HCT116 (cell line): ENCODE measurements at regions not wholly inside any gene's neighbourhood (a gene's known extent, or its start where the extent isn't known, plus 50 kb on each side); places are given as distances from the start of the nearest gene placed in this dataset.

Source experiments
- ATAC-seq: fragments of 200-7000 bp; cut with Tn5 transposase; 2 replicates; pipeline ENCODE4 v1.9.1; 2020; ENCODE audit warnings: mild to moderate bottlenecking, moderate library complexity
- BruUV-seq: library from RNA; stranded (reverse); fragments of 400-500 nt; replicated peaks from 2 replicates; lab custom pipeline; 2021; lab: Mats Ljungman, UMichigan
- CTCF ChIA-PET: fragments of 300-600 bp; sonication (Branson Sonifier 250); formaldehyde crosslinking; loops from one replicate; lab custom pipeline; 2021; ENCODE audit warnings: antibody characterized with exemption; lab: Charles Lee
- POLR2A ChIA-PET: fragments of 300-600, 350-600 bp; sonication (Branson Sonifier 250); formaldehyde crosslinking; loops from one replicate; lab custom pipeline; 2021; ENCODE audit warnings: antibody characterized with exemption; lab: Charles Lee
- RAD21 ChIA-PET, 2 experiments: fragments of 300-600 bp; sonication (Branson Sonifier 250); formaldehyde crosslinking; loops; one replicate each; lab custom pipeline; 2023; ENCODE audit warnings: low total read pairs in 2 of 2; ENCODE audit not compliant: uncharacterized antibody in 2 of 2, unreplicated experiment in 2 of 2, low non-redundant PET in 1 of 2; lab: Charles Lee
- DNase-seq: peaks from one replicate; pipeline ENCODE4 v3.0.0-alpha.2; 2010; ENCODE audit warnings: low read depth, low spot score
- H2AFZ ChIP-seq: fragments of 200-600 bp; shearing (Covaris generic), sonication (generic); 2 replicates; pipeline ENCODE4 v1.6.1; 2017; ENCODE audit warnings: low read depth, mixed run types, mixed read lengths, antibody characterized with exemption, low read length; ENCODE audit not compliant: poor library complexity, severe bottlenecking
- H3K27ac ChIP-seq: 2 replicates; pipeline ENCODE4 v1.5.1; 2012; ENCODE audit warnings: low read depth, low read length
- H3K27me3 ChIP-seq: fragments of 200-600 bp; sonication (generic); 2 replicates; pipeline ENCODE4 v1.6.1; 2016; ENCODE audit warnings: mixed run types, low read length, mixed read lengths; ENCODE audit not compliant: insufficient read depth
- H3K36me3 ChIP-seq, 2 experiments: fragments of 200-500 bp in 1 of 2; fragments of 200-600 bp in 1 of 2; sonication (Bioruptor generic) in 1 of 2; sonication (generic) in 1 of 2; 2 replicates each; pipeline versions ENCODE4 v1.5.1 to v1.6.1; 2014 to 2016; ENCODE audit warnings: low read length in 2 of 2, inconsistent platforms in 1 of 2, mixed read lengths in 1 of 2, mixed run types in 1 of 2; ENCODE audit not compliant: insufficient read depth in 2 of 2, control insufficient read depth in 1 of 2
- H3K4me1 ChIP-seq, 2 experiments: fragments of 200-600 bp in 1 of 2; sonication (generic) in 1 of 2; 2 replicates each; pipeline versions ENCODE4 v1.5.1 to v1.6.1; 2012 to 2017; ENCODE audit warnings: low read length in 2 of 2, inconsistent platforms in 1 of 2, mild to moderate bottlenecking in 1 of 2, mixed read lengths in 1 of 2, mixed run types in 1 of 2, moderate library complexity in 1 of 2; ENCODE audit not compliant: insufficient read depth in 2 of 2, control insufficient read depth in 1 of 2
- H3K4me2 ChIP-seq: fragments of 200-600 bp; sonication (generic); 2 replicates; pipeline ENCODE4 v1.6.1; 2017; ENCODE audit warnings: mixed run types, low read length, mixed read lengths
- H3K4me3 ChIP-seq, 2 experiments: fragments of 200-600 bp in 1 of 2; sonication (generic) in 1 of 2; replicated peaks in 1 of 2; 2 replicates each; pipeline ENCODE4 v1.5.1; 2011 to 2016; ENCODE audit warnings: low read length in 2 of 2, control low read depth in 1 of 2, low read depth in 1 of 2, mild to moderate bottlenecking in 1 of 2, mixed read lengths in 1 of 2, mixed run types in 1 of 2
- H3K79me2 ChIP-seq: fragments of 200-600 bp; sonication (generic); 2 replicates; pipeline ENCODE4 v1.6.1; 2017; ENCODE audit warnings: mild to moderate bottlenecking, mixed run types, low read length, moderate library complexity, mixed read lengths; ENCODE audit not compliant: insufficient read depth
- H3K9ac ChIP-seq: fragments of 200-600 bp; sonication (generic); 2 replicates; pipeline ENCODE4 v1.6.1; 2016; ENCODE audit warnings: low read length, mixed read lengths
- H3K9me2 ChIP-seq: fragments of 200-600 bp; sonication (generic), shearing (Covaris generic); 2 replicates; pipeline ENCODE4 v1.6.1; 2017; ENCODE audit warnings: mixed run types, mild to moderate bottlenecking, moderate library complexity; ENCODE audit not compliant: insufficient read depth
- H3K9me3 ChIP-seq, 2 experiments: fragments of 200-500 bp in 1 of 2; fragments of 200-600 bp in 1 of 2; sonication (Bioruptor generic) in 1 of 2; sonication (generic) in 1 of 2; 2 replicates each; pipeline ENCODE4 v1.6.1; 2014 to 2017; ENCODE audit warnings: low read length in 2 of 2, mixed read lengths in 2 of 2, inconsistent platforms in 1 of 2, low read depth in 1 of 2, mild to moderate bottlenecking in 1 of 2, mixed run types in 1 of 2, moderate library complexity in 1 of 2; ENCODE audit not compliant: control insufficient read depth in 1 of 2, insufficient read depth in 1 of 2
- H4K20me1 ChIP-seq: fragments of 200-600 bp; sonication (generic), shearing (Covaris generic); 2 replicates; pipeline ENCODE4 v1.6.1; 2017; ENCODE audit warnings: mixed run types, mild to moderate bottlenecking, moderate library complexity; ENCODE audit not compliant: insufficient read depth
- CBX3 ChIP-seq: IDR thresholded peaks from 2 replicates; pipeline ENCODE4 v1.6.1; 2012; ENCODE audit warnings: low read depth
- CEBPB ChIP-seq: IDR thresholded peaks from 2 replicates; pipeline ENCODE4 v1.6.1; 2012; ENCODE audit warnings: low read depth
- ELF1 ChIP-seq: IDR thresholded peaks from 2 replicates; pipeline ENCODE4 v1.6.1; 2012; ENCODE audit warnings: low read depth, borderline replicate concordance
- EZH2 ChIP-seq: fragments of 200-600 bp; sonication (generic); IDR thresholded peaks from 2 replicates; pipeline ENCODE4 v1.6.1; 2017; ENCODE audit warnings: antibody characterized with exemption, mixed run types
- POLR2A ChIP-seq: IDR thresholded peaks from 2 replicates; pipeline ENCODE4 v1.7.0; 2011; ENCODE audit warnings: borderline replicate concordance; ENCODE audit not compliant: insufficient read depth, insufficient read length; ENCODE audit errors: extremely low read depth
- POLR2AphosphoS5 ChIP-seq: IDR thresholded peaks from 2 replicates; pipeline ENCODE4 v1.6.1; 2011; ENCODE audit warnings: mild to moderate bottlenecking, low read depth, low read length, moderate library complexity
- RAD21 ChIP-seq: IDR thresholded peaks from 2 replicates; pipeline ENCODE4 v1.6.1; 2012; ENCODE audit warnings: low read depth, mild to moderate bottlenecking
- SIN3A ChIP-seq: IDR thresholded peaks from 2 replicates; pipeline ENCODE4 v1.6.1; 2012; ENCODE audit warnings: low read depth
- SRF ChIP-seq: IDR thresholded peaks from 2 replicates; pipeline ENCODE4 v1.6.1; 2012; ENCODE audit warnings: low read depth
- TCF7L2 ChIP-seq: IDR thresholded peaks from 2 replicates; pipeline ENCODE4 v1.7.0; 2011; ENCODE audit warnings: borderline replicate concordance, inconsistent platforms; ENCODE audit not compliant: insufficient read depth, insufficient read length; ENCODE audit errors: extremely low read depth
- YY1 ChIP-seq: IDR thresholded peaks from 2 replicates; pipeline ENCODE4 v1.6.1; 2011; ENCODE audit warnings: low read length, low read depth, moderate library complexity, mild to moderate bottlenecking; ENCODE audit not compliant: insufficient replicate concordance; ENCODE audit errors: extremely low read depth
- ZFX ChIP-seq: fragments of 450-650 bp; IDR thresholded peaks from 2 replicates; pipeline ENCODE4 v1.6.1; 2017
- ZNF274 ChIP-seq: fragments of 200-500 bp; sonication (Bioruptor generic); IDR thresholded peaks from 2 replicates; pipeline ENCODE4 v1.6.1; 2014; ENCODE audit warnings: mild to moderate bottlenecking, low read depth, low read length, inconsistent platforms
- intact Hi-C: fragments of 100-400 bp; cut with micrococcal nuclease; formaldehyde crosslinking; loops from 2 replicates; pipeline ENCODE4 v1.10.0; 2022
- TF ChIP-seq, protein P1 (sequence below): IDR thresholded peaks from 2 replicates; pipeline ENCODE4 v1.6.1; 2012; ENCODE audit warnings: low read depth
- TF ChIP-seq, protein P2 (sequence below): IDR thresholded peaks from 2 replicates; pipeline ENCODE4 v1.6.1; 2012
- TF ChIP-seq, protein P3 (sequence below), 3 experiments: fragments of 200-600 bp in 1 of 3; sonication (generic) in 1 of 3; IDR thresholded peaks in 2 of 3; conservative IDR thresholded peaks in 1 of 3; 2 replicates each; pipeline ENCODE4 v1.5.1; 2012 to 2017; ENCODE audit warnings: low read depth in 2 of 3, low read length in 2 of 3, antibody characterized with exemption in 1 of 3, borderline replicate concordance in 1 of 3, control low read depth in 1 of 3, mild to moderate bottlenecking in 1 of 3, mixed read lengths in 1 of 3, mixed run types in 1 of 3, moderate library complexity in 1 of 3; ENCODE audit not compliant: insufficient read depth in 1 of 3
- TF ChIP-seq, protein P4 (sequence below): IDR thresholded peaks from 2 replicates; pipeline ENCODE4 v1.6.1; 2011; ENCODE audit warnings: mild to moderate bottlenecking, low read length, moderate library complexity; ENCODE audit not compliant: insufficient replicate concordance; ENCODE audit errors: extremely low read depth
- TF ChIP-seq, protein P5 (sequence below): IDR thresholded peaks from 2 replicates; pipeline ENCODE4 v1.6.1; 2012

DNA sequence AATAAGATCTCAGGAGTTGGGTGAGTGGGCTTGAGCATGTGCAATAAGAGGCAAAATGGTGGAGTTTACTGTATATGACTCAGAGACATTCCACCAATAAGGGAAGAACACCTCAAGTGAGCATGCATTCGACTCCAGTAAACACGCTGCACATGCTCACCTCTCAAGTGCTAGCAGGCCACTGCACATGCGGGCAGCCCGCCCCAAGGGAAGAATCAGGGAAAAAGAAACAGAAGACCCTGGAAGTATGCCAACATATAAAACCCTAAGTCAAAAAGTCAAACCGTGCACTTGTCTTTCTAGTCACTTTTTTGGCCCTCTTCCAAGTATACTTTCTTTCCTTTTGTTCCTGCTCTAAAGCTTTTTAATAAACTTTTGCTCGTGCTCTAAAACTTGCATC lies 245.3 kb upstream of the RASA1 start:
- Histone ChIP-seq H3K9me2 (no peaks in the 10 kb centered on the region), H2AFZ (no peak overlapping the region), H3K9ac (no peak overlapping the region), H3K4me2 (no peak overlapping the region), H3K27ac (no peak overlapping the region), H4K20me1 (no peaks in the 10 kb centered on the region), H3K27me3 (no peaks in the 10 kb centered on the region), H3K36me3 (no peaks in the 10 kb centered on the region), H3K79me2 (no peaks in the 10 kb centered on the region), H3K4me1 (no peaks in the 10 kb centered on the region), H3K9me3 (no peaks in the 10 kb centered on the region), H3K4me3 (no peak overlapping the region)
- no TSS peak for BruUV-seq
- intact Hi-C loops, result no loop called here
- ChIA-PET CTCF (no interaction called here), POLR2A (no interaction called here), RAD21 (no interaction called here)
- DNase-seq (no peak), ATAC-seq (no peak)
- TF ChIP-seq CEBPB (no peak), CBX3 (no peak), RAD21 (no peak), ELF1 (no peak), POLR2AphosphoS5 (no peak), ZFX (no peak), SIN3A (no peak), YY1 (no peak), EZH2 (no peak), TCF7L2 (no peak), SRF (no peak), POLR2A (no peak), ZNF274 (no peak)
- TF ChIP-seq, protein P1, sequence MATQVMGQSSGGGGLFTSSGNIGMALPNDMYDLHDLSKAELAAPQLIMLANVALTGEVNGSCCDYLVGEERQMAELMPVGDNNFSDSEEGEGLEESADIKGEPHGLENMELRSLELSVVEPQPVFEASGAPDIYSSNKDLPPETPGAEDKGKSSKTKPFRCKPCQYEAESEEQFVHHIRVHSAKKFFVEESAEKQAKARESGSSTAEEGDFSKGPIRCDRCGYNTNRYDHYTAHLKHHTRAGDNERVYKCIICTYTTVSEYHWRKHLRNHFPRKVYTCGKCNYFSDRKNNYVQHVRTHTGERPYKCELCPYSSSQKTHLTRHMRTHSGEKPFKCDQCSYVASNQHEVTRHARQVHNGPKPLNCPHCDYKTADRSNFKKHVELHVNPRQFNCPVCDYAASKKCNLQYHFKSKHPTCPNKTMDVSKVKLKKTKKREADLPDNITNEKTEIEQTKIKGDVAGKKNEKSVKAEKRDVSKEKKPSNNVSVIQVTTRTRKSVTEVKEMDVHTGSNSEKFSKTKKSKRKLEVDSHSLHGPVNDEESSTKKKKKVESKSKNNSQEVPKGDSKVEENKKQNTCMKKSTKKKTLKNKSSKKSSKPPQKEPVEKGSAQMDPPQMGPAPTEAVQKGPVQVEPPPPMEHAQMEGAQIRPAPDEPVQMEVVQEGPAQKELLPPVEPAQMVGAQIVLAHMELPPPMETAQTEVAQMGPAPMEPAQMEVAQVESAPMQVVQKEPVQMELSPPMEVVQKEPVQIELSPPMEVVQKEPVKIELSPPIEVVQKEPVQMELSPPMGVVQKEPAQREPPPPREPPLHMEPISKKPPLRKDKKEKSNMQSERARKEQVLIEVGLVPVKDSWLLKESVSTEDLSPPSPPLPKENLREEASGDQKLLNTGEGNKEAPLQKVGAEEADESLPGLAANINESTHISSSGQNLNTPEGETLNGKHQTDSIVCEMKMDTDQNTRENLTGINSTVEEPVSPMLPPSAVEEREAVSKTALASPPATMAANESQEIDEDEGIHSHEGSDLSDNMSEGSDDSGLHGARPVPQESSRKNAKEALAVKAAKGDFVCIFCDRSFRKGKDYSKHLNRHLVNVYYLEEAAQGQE, result no peak
- TF ChIP-seq, protein P2, sequence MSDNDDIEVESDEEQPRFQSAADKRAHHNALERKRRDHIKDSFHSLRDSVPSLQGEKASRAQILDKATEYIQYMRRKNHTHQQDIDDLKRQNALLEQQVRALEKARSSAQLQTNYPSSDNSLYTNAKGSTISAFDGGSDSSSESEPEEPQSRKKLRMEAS, result no peak
- TF ChIP-seq, protein P3, sequence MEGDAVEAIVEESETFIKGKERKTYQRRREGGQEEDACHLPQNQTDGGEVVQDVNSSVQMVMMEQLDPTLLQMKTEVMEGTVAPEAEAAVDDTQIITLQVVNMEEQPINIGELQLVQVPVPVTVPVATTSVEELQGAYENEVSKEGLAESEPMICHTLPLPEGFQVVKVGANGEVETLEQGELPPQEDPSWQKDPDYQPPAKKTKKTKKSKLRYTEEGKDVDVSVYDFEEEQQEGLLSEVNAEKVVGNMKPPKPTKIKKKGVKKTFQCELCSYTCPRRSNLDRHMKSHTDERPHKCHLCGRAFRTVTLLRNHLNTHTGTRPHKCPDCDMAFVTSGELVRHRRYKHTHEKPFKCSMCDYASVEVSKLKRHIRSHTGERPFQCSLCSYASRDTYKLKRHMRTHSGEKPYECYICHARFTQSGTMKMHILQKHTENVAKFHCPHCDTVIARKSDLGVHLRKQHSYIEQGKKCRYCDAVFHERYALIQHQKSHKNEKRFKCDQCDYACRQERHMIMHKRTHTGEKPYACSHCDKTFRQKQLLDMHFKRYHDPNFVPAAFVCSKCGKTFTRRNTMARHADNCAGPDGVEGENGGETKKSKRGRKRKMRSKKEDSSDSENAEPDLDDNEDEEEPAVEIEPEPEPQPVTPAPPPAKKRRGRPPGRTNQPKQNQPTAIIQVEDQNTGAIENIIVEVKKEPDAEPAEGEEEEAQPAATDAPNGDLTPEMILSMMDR (IDR thresholded peaks at IDR 0.05 in 2 of 3, conservative IDR thresholded peaks at IDR 0.05 in 1 of 3; ENCODE audit: borderline replicate concordance in 1 of 3, insufficient read depth in 1 of 3, low read depth in 2 of 3, low read length in 2 of 3), result no peak
- TF ChIP-seq, protein P4, sequence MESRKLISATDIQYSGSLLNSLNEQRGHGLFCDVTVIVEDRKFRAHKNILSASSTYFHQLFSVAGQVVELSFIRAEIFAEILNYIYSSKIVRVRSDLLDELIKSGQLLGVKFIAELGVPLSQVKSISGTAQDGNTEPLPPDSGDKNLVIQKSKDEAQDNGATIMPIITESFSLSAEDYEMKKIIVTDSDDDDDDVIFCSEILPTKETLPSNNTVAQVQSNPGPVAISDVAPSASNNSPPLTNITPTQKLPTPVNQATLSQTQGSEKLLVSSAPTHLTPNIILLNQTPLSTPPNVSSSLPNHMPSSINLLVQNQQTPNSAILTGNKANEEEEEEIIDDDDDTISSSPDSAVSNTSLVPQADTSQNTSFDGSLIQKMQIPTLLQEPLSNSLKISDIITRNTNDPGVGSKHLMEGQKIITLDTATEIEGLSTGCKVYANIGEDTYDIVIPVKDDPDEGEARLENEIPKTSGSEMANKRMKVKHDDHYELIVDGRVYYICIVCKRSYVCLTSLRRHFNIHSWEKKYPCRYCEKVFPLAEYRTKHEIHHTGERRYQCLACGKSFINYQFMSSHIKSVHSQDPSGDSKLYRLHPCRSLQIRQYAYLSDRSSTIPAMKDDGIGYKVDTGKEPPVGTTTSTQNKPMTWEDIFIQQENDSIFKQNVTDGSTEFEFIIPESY, result no peak
- TF ChIP-seq, protein P5, sequence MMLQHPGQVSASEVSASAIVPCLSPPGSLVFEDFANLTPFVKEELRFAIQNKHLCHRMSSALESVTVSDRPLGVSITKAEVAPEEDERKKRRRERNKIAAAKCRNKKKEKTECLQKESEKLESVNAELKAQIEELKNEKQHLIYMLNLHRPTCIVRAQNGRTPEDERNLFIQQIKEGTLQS, result no peak
